ENCODE measurements at regions not wholly inside any gene's neighbourhood (a gene's known extent, or its start where the extent isn't known, plus 50 kb on each side); places are given as distances from the start of the nearest gene placed in this dataset.

DNA sequence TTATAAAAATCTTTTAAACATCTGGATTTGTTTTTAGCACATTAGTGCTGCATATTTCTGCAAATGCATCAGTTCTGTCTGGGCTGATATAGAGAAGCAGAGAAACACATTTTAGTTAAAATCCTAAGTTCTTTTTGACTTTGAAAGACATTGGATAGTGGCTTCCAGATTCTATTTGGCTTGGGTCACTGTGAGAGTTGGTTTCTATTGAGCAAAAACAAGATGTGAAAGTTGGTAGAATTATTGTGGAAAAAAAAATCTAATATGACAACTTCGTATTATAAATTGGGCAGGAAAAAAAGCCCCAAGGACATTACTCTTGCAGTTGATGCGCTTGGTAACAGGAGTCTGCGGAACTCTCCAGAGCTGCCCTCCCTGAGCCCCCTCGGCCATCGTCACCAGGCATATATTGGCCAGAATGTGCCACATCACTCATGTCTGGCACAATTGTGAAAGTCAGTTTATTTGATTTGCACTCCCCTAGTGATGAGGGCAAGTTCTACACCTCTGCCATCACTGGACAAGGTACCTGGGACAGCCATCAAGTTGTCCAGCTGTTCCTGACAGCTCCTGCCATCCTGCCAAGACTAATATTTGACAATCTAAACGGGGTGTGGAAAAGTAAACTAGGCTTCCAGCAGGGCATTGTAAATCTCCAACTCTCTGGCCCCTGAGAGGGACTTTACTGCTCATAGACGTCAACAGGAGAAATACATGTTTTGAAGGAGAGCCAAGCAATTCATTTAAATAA is 334.5 kb downstream of the TENT4A start:
- H2BK5ac ChIP-seq (ENCODE audit: low read depth, low read length, poor library complexity, severe bottlenecking), result no peak overlapping the region
- BruUV-seq (replicated peaks), result no TSS peak
- H3K4ac ChIP-seq (ENCODE audit: low read depth, low read length), result no peak overlapping the region
- ATAC-seq (ENCODE audit: low read depth) (no peak), DNase-seq (no peak)
- ChIA-PET CTCF (no interaction called here), POLR2A (ENCODE audit: unreplicated experiment) (no interaction called here)
- H3K9me1 ChIP-seq (ENCODE audit: insufficient read depth, low read length), result no peaks in the 10 kb centered on the region
- no peak overlapping the region for H3K56ac ChIP-seq (ENCODE audit: extremely low read depth, insufficient read depth, low read length)
- no peaks in the 10 kb centered on the region for H3K79me1 ChIP-seq (ENCODE audit: low read depth in 1 of 2, low read length in 2 of 2)
- H3K14ac ChIP-seq (replicated peaks; ENCODE audit: low read depth, low read length), result no peak overlapping the region
- no peak overlapping the region for H2AK5ac ChIP-seq (ENCODE audit: low read depth, low read length)
- H3K27ac ChIP-seq (ENCODE audit: insufficient read depth, low read length), result no peak overlapping the region
- intact Hi-C loops (cut with micrococcal nuclease) (no loop called here), in situ Hi-C loops (cut with MboI; ENCODE audit: low sequenced_read_pairs) (no loop called here), dilution Hi-C loops (cut with HindIII; ENCODE audit: low sequenced_read_pairs, unreplicated experiment) (no loop called here)
- H3K9me3 ChIP-seq (ENCODE audit: control insufficient read depth, insufficient read depth, low read length), result peaks cover 10% of the 10 kb centered on the region
- H3K4me1 ChIP-seq (ENCODE audit: control insufficient read depth, insufficient read depth, low read length), result no peaks in the 10 kb centered on the region
- H2BK120ac ChIP-seq (ENCODE audit: low read depth, low read length), result no peak overlapping the region
- no peak overlapping the region for H2BK15ac ChIP-seq (ENCODE audit: low read depth, low read length)
- H4K91ac ChIP-seq (ENCODE audit: insufficient read depth, low read depth, low read length), result no peak overlapping the region
- H3K23ac ChIP-seq (ENCODE audit: low read depth, low read length), result no peak overlapping the region
- 33% methylated on average over 3 of the region's 7 CpGs; no CpG with 5 or more reads in 1 of the 2 experiments for WGBS, 2 experiments (ENCODE audit: extremely low coverage in 2 of 2, insufficient read length in 1 of 2)
- no peak overlapping the region for H2AFZ ChIP-seq (replicated peaks; ENCODE audit: low read length, poor library complexity)
- H4K5ac ChIP-seq (ENCODE audit: low read depth, low read length), result no peak overlapping the region
- H2BK20ac ChIP-seq (ENCODE audit: low read depth, low read length), result no peak overlapping the region
- H3K36me3 ChIP-seq (ENCODE audit: control insufficient read depth, insufficient read depth, low read length), result no peaks in the 10 kb centered on the region
- no peak overlapping the region for H3K4me3 ChIP-seq (ENCODE audit: insufficient read depth, low read depth, low read length)
- H3K9ac ChIP-seq (ENCODE audit: low read depth, low read length), result no peak overlapping the region
- TF ChIP-seq BHLHE40 (IDR thresholded peaks at IDR 0.05; ENCODE audit: low read depth, low read length) (no peak), CHD1 (IDR thresholded peaks at IDR 0.05; ENCODE audit: low read depth, low read length) (no peak), ELK1 (IDR thresholded peaks at IDR 0.05; ENCODE audit: borderline replicate concordance, low read depth, low read length) (no peak), RCOR1 (IDR thresholded peaks at IDR 0.05; ENCODE audit: insufficient replicate concordance, low read length) (no peak), MXI1 (IDR thresholded peaks at IDR 0.05; ENCODE audit: borderline replicate concordance, low read depth, low read length) (no peak), MAZ (IDR thresholded peaks at IDR 0.05; ENCODE audit: borderline replicate concordance, low read depth, low read length) (no peak), FOS (IDR thresholded peaks at IDR 0.05; ENCODE audit: low read depth, low read length) (no peak), RFX5 (IDR thresholded peaks at IDR 0.05; ENCODE audit: low read depth, low read length) (no peak), RAD21 (IDR thresholded peaks at IDR 0.05; ENCODE audit: low read length) (no peak), CEBPB (IDR thresholded peaks at IDR 0.05; ENCODE audit: low read depth, low read length) (no peak), MAFK (IDR thresholded peaks at IDR 0.05; ENCODE audit: low read depth, low read length) (no peak), NFE2L2 (IDR thresholded peaks at IDR 0.05; ENCODE audit: low read depth, low read length) (no peak), POLR2A (IDR thresholded peaks at IDR 0.05; ENCODE audit: low read depth, low read length) (no peak), CTCF (conservative IDR thresholded peaks at IDR 0.05; ENCODE audit: low read depth, low read length) (no peak), SMC3 (IDR thresholded peaks at IDR 0.05; ENCODE audit: low read depth, low read length) (no peak)
- TF ChIP-seq, protein P1, sequence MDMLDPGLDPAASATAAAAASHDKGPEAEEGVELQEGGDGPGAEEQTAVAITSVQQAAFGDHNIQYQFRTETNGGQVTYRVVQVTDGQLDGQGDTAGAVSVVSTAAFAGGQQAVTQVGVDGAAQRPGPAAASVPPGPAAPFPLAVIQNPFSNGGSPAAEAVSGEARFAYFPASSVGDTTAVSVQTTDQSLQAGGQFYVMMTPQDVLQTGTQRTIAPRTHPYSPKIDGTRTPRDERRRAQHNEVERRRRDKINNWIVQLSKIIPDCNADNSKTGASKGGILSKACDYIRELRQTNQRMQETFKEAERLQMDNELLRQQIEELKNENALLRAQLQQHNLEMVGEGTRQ (IDR thresholded peaks at IDR 0.05; ENCODE audit: low read depth, low read length), result no peak
- H4K20me1 ChIP-seq (ENCODE audit: insufficient read depth, low read length), result no peaks in the 10 kb centered on the region
- H2AK9ac ChIP-seq (replicated peaks; ENCODE audit: low read depth, low read length, poor library complexity), result no peak overlapping the region
- H3K27me3 ChIP-seq (ENCODE audit: control insufficient read depth, insufficient read depth, low read length), result no peaks in the 10 kb centered on the region
- H3K4me2 ChIP-seq (ENCODE audit: low read depth, low read length), result no peak overlapping the region
- H4K8ac ChIP-seq (ENCODE audit: low read depth in 2 of 2, low read length in 2 of 2), result no peak overlapping the region
- H3K18ac ChIP-seq (ENCODE audit: low read depth, low read length), result no peak overlapping the region

Data from IMR-90 (cell line).